ENCODE measurements at regions not wholly inside any gene's neighbourhood (a gene's known extent, or its start where the extent isn't known, plus 50 kb on each side); places are given as distances from the start of the nearest gene placed in this dataset.

- no peak for DNase-seq
Measured at GRCh38 chr15:97525809-97526208, 434.7 kb upstream of the ARRDC4 start.

GRCh38 chr15:97528238-97528637 is 432.3 kb upstream of the ARRDC4 start:
- no peak for DNase-seq

- DNase-seq, result no peak
Measured at GRCh38 chr15:97545799-97546198, 414.7 kb upstream of the ARRDC4 start.

GRCh38 chr15:97547381-97547780 is 413.1 kb upstream of the ARRDC4 start:
- no peak for DNase-seq

GRCh38 chr15:97561529-97561928 is 399.0 kb upstream of the ARRDC4 start:
- no peak for DNase-seq

GRCh38 chr15:97563516-97563915 is 397.0 kb upstream of the ARRDC4 start:
- no peak for DNase-seq

GRCh38 chr15:97566961-97567360 is 393.5 kb upstream of the ARRDC4 start:
- no peak for DNase-seq

GRCh38 chr15:97567411-97567810 is 393.1 kb upstream of the ARRDC4 start:
- no peak for DNase-seq

GRCh38 chr15:97576929-97577645 is 383.4 kb upstream of the ARRDC4 start:
- DNase-seq, result no peak

GRCh38 chr15:97585408-97585807 is 375.1 kb upstream of the ARRDC4 start:
- no peak for DNase-seq

GRCh38 chr15:97592778-97593177 is 367.7 kb upstream of the ARRDC4 start:
- DNase-seq, result no peak

GRCh38 chr15:97597801-97598200 is 362.7 kb upstream of the ARRDC4 start:
- no peak for DNase-seq

- no peak for DNase-seq
Measured at GRCh38 chr15:97598353-97598798, 362.1 kb upstream of the ARRDC4 start.

- DNase-seq, result no peak
Measured at GRCh38 chr15:97600190-97600589, 360.3 kb upstream of the ARRDC4 start.

- DNase-seq, result no peak
Measured at GRCh38 chr15:97604677-97605076, 355.8 kb upstream of the ARRDC4 start.

- no peak for DNase-seq
Measured at GRCh38 chr15:97615114-97615513, 345.4 kb upstream of the ARRDC4 start.

GRCh38 chr15:97623091-97623661 is 337.3 kb upstream of the ARRDC4 start:
- no peak for DNase-seq

GRCh38 chr15:97627634-97628033 is 332.9 kb upstream of the ARRDC4 start:
- DNase-seq, result no peak

- no peak for DNase-seq
Measured at GRCh38 chr15:97645758-97646157, 314.7 kb upstream of the ARRDC4 start.

- no peak for DNase-seq
Measured at GRCh38 chr15:97648728-97649127, 311.8 kb upstream of the ARRDC4 start.

- DNase-seq, result no peak
Measured at GRCh38 chr15:97652041-97652440, 308.5 kb upstream of the ARRDC4 start.

- DNase-seq, result no peak
Measured at GRCh38 chr15:97652700-97653167, 307.8 kb upstream of the ARRDC4 start.

GRCh38 chr15:97653896-97654295 is 306.6 kb upstream of the ARRDC4 start:
- no peak for DNase-seq

- DNase-seq, result no peak
Measured at GRCh38 chr15:97654481-97655076, 305.9 kb upstream of the ARRDC4 start.

Data from activated CD4-positive, alpha-beta T cell treated with anti-CD3 and anti-CD28 coated beads, Interleukin-10, Interleukin-2, amounts not matched to agents 100 ng/mL and 50 ng/mL, durations not matched to agents 16 hours and 8 hours (primary cell).